OCI-LY7 (cell line): ENCODE measurements at regions not wholly inside any gene's neighbourhood (a gene's known extent, or its start where the extent isn't known, plus 50 kb on each side); places are given as distances from the start of the nearest gene placed in this dataset.

Source experiments
- CTCF ChIP-seq: fragments of 200-600 bp; sonication (generic); conservative IDR thresholded peaks from 2 replicates; pipeline ENCODE4 v1.5.1; 2014; ENCODE audit warnings: mild to moderate bottlenecking, antibody characterized with exemption, low read length, moderate library complexity, mixed read lengths
- EZH2phosphoT487 ChIP-seq: fragments of 200-600 bp; sonication (generic); IDR thresholded peaks from 2 replicates; pipeline ENCODE4 v1.6.1; 2018; ENCODE audit warnings: low read depth, borderline replicate concordance, mild to moderate bottlenecking, mixed run types, antibody characterized with exemption, low read length, moderate library complexity, mixed read lengths

DNA sequence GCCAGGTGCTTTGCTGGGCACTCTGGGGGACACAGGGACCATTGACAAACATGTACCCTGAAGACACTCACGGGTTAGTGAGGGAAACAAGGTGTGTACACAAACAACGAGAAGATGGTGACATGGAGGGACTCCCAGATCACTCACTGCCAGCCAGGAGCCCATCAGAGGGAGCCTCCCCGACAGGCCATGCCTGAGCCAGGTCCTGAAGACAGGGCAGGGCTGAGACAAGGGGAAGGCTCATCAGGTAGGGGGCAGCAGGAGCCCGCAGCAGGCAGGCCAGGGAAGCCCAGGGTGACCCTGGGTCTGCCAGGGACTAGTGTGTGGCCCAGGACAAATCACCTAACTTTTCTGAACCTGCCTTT is 127.9 kb downstream of the BUD13 start:
- no peak for TF ChIP-seq CTCF
- TF ChIP-seq EZH2phosphoT487: no peak
